DMS79 treated with DMSO at 0.1 percent for 48 hours (cell line): ENCODE measurements at regions not wholly inside any gene's neighbourhood (a gene's known extent, or its start where the extent isn't known, plus 50 kb on each side); places are given as distances from the start of the nearest gene placed in this dataset.
A peak's percentile ranks its signal among the peaks of the same experiment; 100 is the strongest.
"Not testable (repeated sequence)": the region's sequence is repeated elsewhere in the genome, so short reads cannot be mapped to it uniquely, and the experiment has no call there.

ENCODE experiments used
- DNase-seq: peaks from one replicate; lab custom pipeline; 2025; lab: John Stamatoyannopoulos, UW

GRCh38 chr5:37962389-37962788 is 122.5 kb upstream of the GDNF start:
- no peak for DNase-seq

GRCh38 chr5:37957218-37957617 is 117.4 kb upstream of the GDNF start:
- no peak for DNase-seq

GRCh38 chr5:37955748-37956147 is 115.9 kb upstream of the GDNF start:
- DNase-seq, result no peak

GRCh38 chr5:37954561-37954960 is 114.7 kb upstream of the GDNF start:
- DNase-seq, result no peak

- no peak for DNase-seq
These were observed 112.3 kb upstream of the GDNF start for GRCh38 chr5:37951946-37952721.

- no peak for DNase-seq
These were observed 110.6 kb upstream of the GDNF start for GRCh38 chr5:37950436-37950835.

- DNase-seq, result no peak
These were observed 105.6 kb upstream of the GDNF start for GRCh38 chr5:37945446-37945845.

GRCh38 chr5:37943136-37943535 is 103.3 kb upstream of the GDNF start:
- DNase-seq, result not testable (repeated sequence)

- DNase-seq, result peak; percentile 17
These were observed 101.2 kb upstream of the GDNF start for GRCh38 chr5:37940931-37941623.

- DNase-seq, result no peak
These were observed 99.0 kb upstream of the GDNF start for GRCh38 chr5:37938861-37939260.

GRCh38 chr5:37938076-37938852 is 98.4 kb upstream of the GDNF start:
- DNase-seq, result peak; percentile 34

- no peak for DNase-seq
These were observed 96.2 kb upstream of the GDNF start for GRCh38 chr5:37936091-37936490.

GRCh38 chr5:37933576-37933975 is 93.7 kb upstream of the GDNF start:
- DNase-seq, result no peak

- DNase-seq, result no peak
These were observed 92.6 kb upstream of the GDNF start for GRCh38 chr5:37932450-37932849.

- DNase-seq, result no peak
These were observed 91.7 kb upstream of the GDNF start for GRCh38 chr5:37931541-37931940.

GRCh38 chr5:37930350-37930749 is 90.5 kb upstream of the GDNF start:
- DNase-seq, result no peak

- DNase-seq, result no peak
These were observed 90.0 kb upstream of the GDNF start for GRCh38 chr5:37929791-37930190.

- DNase-seq, result not testable (repeated sequence)
These were observed 87.9 kb upstream of the GDNF start for GRCh38 chr5:37927753-37928152.

GRCh38 chr5:37926732-37927131 is 86.9 kb upstream of the GDNF start:
- DNase-seq, result no peak

GRCh38 chr5:37921452-37921851 is 81.6 kb upstream of the GDNF start:
- DNase-seq, result no peak

GRCh38 chr5:37918424-37918823 is 78.6 kb upstream of the GDNF start:
- DNase-seq, result no peak

GRCh38 chr5:37916525-37916924 is 76.7 kb upstream of the GDNF start:
- no peak for DNase-seq
